ENCODE measurements at regions not wholly inside any gene's neighbourhood (a gene's known extent, or its start where the extent isn't known, plus 50 kb on each side); places are given as distances from the start of the nearest gene placed in this dataset.

DNA sequence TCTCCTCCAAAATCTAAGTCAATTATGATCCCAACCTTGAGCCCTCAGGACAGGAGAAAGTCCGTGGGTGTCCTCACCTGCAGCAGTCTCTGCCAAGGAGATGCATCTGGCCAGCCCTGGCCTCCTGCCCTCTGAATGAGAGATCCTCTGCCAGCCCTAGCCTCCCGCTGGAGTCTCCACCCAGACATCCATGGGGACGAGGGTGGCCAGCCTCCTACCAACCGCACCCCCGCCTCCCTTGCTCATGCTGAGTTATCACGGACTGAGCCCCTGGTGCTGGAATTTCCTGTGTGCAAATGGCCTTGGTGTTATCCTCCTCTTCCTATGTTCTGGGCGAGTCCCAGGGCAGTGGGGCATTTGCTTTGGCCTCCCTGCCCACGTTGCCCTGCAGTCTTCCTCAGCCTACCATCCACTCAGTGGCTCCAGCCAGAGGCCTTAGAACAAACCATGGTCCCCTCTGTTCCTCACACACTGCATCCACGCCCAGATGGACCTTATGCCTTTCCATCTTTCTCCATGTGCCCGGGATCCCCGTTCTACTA is 116.4 kb downstream of the ACKR3 start:
- TF ChIP-seq, protein P1, sequence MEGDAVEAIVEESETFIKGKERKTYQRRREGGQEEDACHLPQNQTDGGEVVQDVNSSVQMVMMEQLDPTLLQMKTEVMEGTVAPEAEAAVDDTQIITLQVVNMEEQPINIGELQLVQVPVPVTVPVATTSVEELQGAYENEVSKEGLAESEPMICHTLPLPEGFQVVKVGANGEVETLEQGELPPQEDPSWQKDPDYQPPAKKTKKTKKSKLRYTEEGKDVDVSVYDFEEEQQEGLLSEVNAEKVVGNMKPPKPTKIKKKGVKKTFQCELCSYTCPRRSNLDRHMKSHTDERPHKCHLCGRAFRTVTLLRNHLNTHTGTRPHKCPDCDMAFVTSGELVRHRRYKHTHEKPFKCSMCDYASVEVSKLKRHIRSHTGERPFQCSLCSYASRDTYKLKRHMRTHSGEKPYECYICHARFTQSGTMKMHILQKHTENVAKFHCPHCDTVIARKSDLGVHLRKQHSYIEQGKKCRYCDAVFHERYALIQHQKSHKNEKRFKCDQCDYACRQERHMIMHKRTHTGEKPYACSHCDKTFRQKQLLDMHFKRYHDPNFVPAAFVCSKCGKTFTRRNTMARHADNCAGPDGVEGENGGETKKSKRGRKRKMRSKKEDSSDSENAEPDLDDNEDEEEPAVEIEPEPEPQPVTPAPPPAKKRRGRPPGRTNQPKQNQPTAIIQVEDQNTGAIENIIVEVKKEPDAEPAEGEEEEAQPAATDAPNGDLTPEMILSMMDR (IDR thresholded peaks at IDR 0.05; ENCODE audit: low read depth, low read length): no peak
- Histone ChIP-seq H3K36me3 (no peaks in the 10 kb centered on the region), H3K4me3 (no peak overlapping the region), H3K4me1 (ENCODE audit: low read depth) (no peaks in the 10 kb centered on the region), H3K27me3 (no peaks in the 10 kb centered on the region), H3K27ac (no peak overlapping the region), H3K9me3 (ENCODE audit: low read depth) (no peaks in the 10 kb centered on the region)
- DNase-seq (ENCODE audit: low read depth in 1 of 2, low spot score in 1 of 2): no peak

GRCh38 chr2:236686561-236686960 is 116.9 kb downstream of the ACKR3 start:
- H3K9me3 ChIP-seq (ENCODE audit: low read depth): no peaks in the 10 kb centered on the region
- H3K4me1 ChIP-seq (ENCODE audit: low read depth): no peaks in the 10 kb centered on the region
- no peaks in the 10 kb centered on the region for H3K27me3 ChIP-seq
- TF ChIP-seq, protein P1 (IDR thresholded peaks at IDR 0.05; ENCODE audit: low read depth, low read length): no peak
- H3K4me3 ChIP-seq: no peak overlapping the region
- DNase-seq (ENCODE audit: low read depth in 1 of 2, low spot score in 1 of 2): no peak
- H3K27ac ChIP-seq: no peak overlapping the region
- H3K36me3 ChIP-seq: no peaks in the 10 kb centered on the region

- Histone ChIP-seq H3K4me1 (ENCODE audit: low read depth) (no peaks in the 10 kb centered on the region), H3K27ac (no peak overlapping the region), H3K4me3 (no peak overlapping the region), H3K9me3 (ENCODE audit: low read depth) (no peaks in the 10 kb centered on the region), H3K27me3 (no peaks in the 10 kb centered on the region), H3K36me3 (no peaks in the 10 kb centered on the region)
- TF ChIP-seq, protein P1 (IDR thresholded peaks at IDR 0.05; ENCODE audit: low read depth, low read length): no peak
- DNase-seq (ENCODE audit: low read depth in 1 of 2, low spot score in 1 of 2): no peak
Measured at GRCh38 chr2:236687296-236687965, 117.8 kb downstream of the ACKR3 start.

- H3K36me3 ChIP-seq: no peaks in the 10 kb centered on the region
- no peak overlapping the region for H3K27ac ChIP-seq
- H3K9me3 ChIP-seq (ENCODE audit: low read depth): no peaks in the 10 kb centered on the region
- no peak for DNase-seq (ENCODE audit: low read depth in 1 of 2, low spot score in 1 of 2)
- no peak overlapping the region for H3K4me3 ChIP-seq
- H3K4me1 ChIP-seq (ENCODE audit: low read depth): peaks cover under 1% of the 10 kb centered on the region
- TF ChIP-seq, protein P1 (IDR thresholded peaks at IDR 0.05; ENCODE audit: low read depth, low read length): no peak
- no peaks in the 10 kb centered on the region for H3K27me3 ChIP-seq
Measured at GRCh38 chr2:236688157-236688556, 118.5 kb downstream of the ACKR3 start.

DNA sequence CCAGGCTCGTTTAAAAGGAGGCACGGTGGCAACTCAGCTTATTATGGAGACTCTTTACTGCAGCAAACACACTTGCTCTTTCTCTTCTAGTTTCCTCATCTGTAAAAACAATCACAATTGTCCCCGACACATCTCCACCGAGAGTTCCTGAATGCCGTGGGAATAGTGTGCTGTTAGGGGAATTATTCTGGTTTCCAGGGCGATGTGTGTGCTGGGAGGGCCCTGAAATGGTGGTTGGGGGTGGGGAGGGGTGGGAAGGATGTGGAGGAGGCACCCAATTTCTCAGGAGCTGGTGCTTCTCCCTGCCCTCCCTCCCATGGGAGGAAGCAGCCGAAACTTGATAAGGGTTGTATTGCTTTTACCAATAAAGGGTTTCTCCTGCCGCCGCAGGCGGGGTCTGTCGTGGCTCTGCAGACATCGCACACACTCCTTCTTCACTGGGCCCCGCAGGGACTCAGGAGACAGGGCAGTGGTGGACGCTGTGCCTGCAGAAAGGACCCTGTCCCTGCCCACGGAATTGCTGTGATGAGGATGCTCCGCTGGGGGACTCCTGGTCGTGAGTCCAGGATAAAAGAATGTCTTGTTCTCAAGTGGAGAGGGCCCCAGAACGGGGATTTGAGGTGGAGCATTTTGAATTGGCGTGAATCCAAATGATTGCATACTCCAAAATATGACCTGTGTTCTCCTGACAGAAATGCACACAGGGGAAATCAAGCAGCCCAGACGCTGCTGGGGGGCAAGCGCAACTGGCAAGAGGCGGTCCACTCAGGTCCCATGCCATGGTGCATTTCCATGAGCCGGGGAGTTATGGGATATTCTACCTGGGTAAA is 119.2 kb downstream of the ACKR3 start:
- no peaks in the 10 kb centered on the region for H3K27me3 ChIP-seq
- no peaks in the 10 kb centered on the region for H3K36me3 ChIP-seq
- DNase-seq (ENCODE audit: low read depth in 1 of 2, low spot score in 1 of 2): no peak
- H3K4me1 ChIP-seq (ENCODE audit: low read depth): peaks cover 7% of the 10 kb centered on the region
- no peaks in the 10 kb centered on the region for H3K9me3 ChIP-seq (ENCODE audit: low read depth)
- no peak overlapping the region for H3K4me3 ChIP-seq
- TF ChIP-seq, protein P1 (IDR thresholded peaks at IDR 0.05; ENCODE audit: low read depth, low read length): no peak
- no peak overlapping the region for H3K27ac ChIP-seq
